ENCODE measurements at regions not wholly inside any gene's neighbourhood (a gene's known extent, or its start where the extent isn't known, plus 50 kb on each side); places are given as distances from the start of the nearest gene placed in this dataset.

- TF ChIP-seq CTCF (IDR thresholded peaks at IDR 0.05; ENCODE audit: low read length) = no peak
- TF ChIP-seq EZH2 (IDR thresholded peaks at IDR 0.05; ENCODE audit: borderline replicate concordance, low read length) = no peak
These were observed 245.1 kb upstream of the RSPO3 start for GRCh38 chr6:126873351-126873750.

Measured in OCI-LY1 (cell line).